Testis (tissue), 2 donors: ENCODE measurements at regions not wholly inside any gene's neighbourhood (a gene's known extent, or its start where the extent isn't known, plus 50 kb on each side); places are given as distances from the start of the nearest gene placed in this dataset.

ENCODE experiments used
- POLR2A ChIP-seq: fragments of 450-650 bp; IDR thresholded peaks from one replicate; pipeline ENCODE4 v1.6.1; 2017; ENCODE audit warnings: antibody characterized with exemption, mild to moderate bottlenecking, moderate library complexity
- TF ChIP-seq, protein P1 (sequence below), 3 experiments: fragments of 450-650 bp in 2 of 3; fragments of 200-600 bp in 1 of 3; sonication (generic) in 1 of 3; IDR thresholded peaks; one replicate each; pipeline ENCODE4 v1.5.1; 2016 to 2019; ENCODE audit warnings: antibody characterized with exemption in 3 of 3, mild to moderate bottlenecking in 2 of 3, moderate library complexity in 1 of 3

DNA sequence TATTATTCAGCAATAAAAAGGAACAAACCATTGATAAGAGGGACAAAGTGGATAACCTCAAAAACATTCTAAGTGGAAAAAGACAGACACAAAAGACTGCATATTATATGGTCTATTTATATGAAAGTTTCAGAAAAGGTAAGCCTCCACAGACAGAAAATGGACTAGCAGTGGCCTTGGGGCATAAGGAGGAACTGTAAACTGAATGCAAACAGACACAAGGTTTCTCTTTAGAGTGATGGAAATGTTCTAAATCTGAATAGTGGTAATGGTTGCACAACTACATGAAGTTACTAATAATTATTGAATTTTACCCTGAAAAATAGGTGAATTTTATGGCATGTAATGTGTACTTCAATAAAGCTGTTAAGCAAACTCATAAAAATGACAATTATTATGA is 286.3 kb upstream of the PAPPA start:
- TF ChIP-seq POLR2A = no peak
- TF ChIP-seq, protein P1, sequence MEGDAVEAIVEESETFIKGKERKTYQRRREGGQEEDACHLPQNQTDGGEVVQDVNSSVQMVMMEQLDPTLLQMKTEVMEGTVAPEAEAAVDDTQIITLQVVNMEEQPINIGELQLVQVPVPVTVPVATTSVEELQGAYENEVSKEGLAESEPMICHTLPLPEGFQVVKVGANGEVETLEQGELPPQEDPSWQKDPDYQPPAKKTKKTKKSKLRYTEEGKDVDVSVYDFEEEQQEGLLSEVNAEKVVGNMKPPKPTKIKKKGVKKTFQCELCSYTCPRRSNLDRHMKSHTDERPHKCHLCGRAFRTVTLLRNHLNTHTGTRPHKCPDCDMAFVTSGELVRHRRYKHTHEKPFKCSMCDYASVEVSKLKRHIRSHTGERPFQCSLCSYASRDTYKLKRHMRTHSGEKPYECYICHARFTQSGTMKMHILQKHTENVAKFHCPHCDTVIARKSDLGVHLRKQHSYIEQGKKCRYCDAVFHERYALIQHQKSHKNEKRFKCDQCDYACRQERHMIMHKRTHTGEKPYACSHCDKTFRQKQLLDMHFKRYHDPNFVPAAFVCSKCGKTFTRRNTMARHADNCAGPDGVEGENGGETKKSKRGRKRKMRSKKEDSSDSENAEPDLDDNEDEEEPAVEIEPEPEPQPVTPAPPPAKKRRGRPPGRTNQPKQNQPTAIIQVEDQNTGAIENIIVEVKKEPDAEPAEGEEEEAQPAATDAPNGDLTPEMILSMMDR (IDR thresholded peaks at IDR 0.05) = no peak
